Germinal center (tissue), 1 donor: ENCODE measurements at regions not wholly inside any gene's neighbourhood (a gene's known extent, or its start where the extent isn't known, plus 50 kb on each side); places are given as distances from the start of the nearest gene placed in this dataset.
A peak's percentile ranks its signal among the peaks of the same experiment; 100 is the strongest.

Experiments
- DNase-seq: peaks from one replicate; pipeline ENCODE4 v3.0.0; 2012; ENCODE audit warnings: mixed read lengths, low spot score

DNA sequence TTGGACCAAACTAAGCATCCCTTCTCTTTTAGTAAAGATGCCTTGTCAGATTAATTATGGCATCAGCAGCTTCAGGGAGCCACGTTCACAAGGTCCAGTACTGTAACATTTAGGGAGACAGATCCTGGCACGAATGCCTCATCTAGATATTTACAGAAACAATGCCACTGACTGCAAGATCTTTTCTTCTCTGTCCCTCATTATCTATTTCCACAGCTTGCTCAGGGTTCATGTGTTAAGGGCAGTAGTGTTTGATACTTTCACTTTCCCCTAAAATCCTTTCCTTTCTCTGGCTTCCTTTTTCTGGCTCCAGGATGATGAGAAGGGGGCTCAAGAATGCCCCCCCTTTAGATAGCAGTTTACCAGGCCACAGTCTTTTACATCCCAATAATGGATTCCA lies 393.9 kb downstream of the BCL11A start:
- DNase-seq, result no peak

GRCh38 chr2:60158262-60158661 lies 395.2 kb downstream of the BCL11A start:
- no peak for DNase-seq

DNA sequence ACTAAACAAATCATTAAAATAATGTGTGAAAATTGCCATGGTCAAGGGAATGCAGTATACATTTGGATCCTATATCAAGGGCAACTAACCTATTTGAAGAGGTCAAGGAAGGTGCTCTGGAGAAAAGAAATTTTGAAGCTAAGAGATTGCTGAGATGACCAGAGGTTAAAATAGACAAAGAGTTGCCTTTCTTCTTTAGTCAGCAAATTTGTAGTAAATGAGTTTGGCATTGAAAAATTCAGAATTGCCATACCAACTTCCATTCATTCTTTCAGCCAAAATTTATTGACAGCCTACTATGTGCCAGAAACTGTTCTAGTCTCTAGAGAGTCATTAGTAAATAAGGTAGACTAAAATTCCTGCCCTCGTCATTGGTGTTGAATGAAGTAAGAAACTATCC lies 396.2 kb downstream of the BCL11A start:
- DNase-seq, result no peak

DNA sequence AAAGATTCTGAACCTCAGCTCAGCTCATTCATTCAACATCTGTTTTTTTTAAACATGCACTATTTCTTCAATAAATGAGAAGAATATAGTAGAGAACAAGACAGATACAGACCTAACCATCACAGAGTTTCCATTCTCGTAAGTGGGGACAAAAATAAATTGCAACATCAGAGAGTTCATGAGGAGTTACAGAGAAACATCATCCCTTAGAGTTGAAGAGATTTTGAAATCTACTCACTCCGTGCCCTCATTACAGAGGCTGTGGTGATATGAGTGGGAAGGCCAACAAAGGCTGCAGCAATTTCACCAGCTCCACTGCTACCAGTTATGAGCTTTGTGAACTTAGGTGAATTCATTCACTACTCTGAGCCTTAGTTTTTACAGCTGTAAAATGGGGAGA lies 399.3 kb downstream of the BCL11A start:
- no peak for DNase-seq

- DNase-seq, result peak; percentile 26
Measured at GRCh38 chr2:60152226-60152833, 401.1 kb downstream of the BCL11A start.

- no peak for DNase-seq
Measured at GRCh38 chr2:60149176-60149575, 404.3 kb downstream of the BCL11A start.

GRCh38 chr2:60148716-60149115 lies 404.7 kb downstream of the BCL11A start:
- DNase-seq, result no peak

GRCh38 chr2:60140185-60140584 lies 413.3 kb downstream of the BCL11A start:
- no peak for DNase-seq

GRCh38 chr2:60136913-60137312 lies 416.5 kb downstream of the BCL11A start:
- no peak for DNase-seq

GRCh38 chr2:60127191-60127590 lies 426.3 kb downstream of the BCL11A start:
- DNase-seq, result no peak

DNA sequence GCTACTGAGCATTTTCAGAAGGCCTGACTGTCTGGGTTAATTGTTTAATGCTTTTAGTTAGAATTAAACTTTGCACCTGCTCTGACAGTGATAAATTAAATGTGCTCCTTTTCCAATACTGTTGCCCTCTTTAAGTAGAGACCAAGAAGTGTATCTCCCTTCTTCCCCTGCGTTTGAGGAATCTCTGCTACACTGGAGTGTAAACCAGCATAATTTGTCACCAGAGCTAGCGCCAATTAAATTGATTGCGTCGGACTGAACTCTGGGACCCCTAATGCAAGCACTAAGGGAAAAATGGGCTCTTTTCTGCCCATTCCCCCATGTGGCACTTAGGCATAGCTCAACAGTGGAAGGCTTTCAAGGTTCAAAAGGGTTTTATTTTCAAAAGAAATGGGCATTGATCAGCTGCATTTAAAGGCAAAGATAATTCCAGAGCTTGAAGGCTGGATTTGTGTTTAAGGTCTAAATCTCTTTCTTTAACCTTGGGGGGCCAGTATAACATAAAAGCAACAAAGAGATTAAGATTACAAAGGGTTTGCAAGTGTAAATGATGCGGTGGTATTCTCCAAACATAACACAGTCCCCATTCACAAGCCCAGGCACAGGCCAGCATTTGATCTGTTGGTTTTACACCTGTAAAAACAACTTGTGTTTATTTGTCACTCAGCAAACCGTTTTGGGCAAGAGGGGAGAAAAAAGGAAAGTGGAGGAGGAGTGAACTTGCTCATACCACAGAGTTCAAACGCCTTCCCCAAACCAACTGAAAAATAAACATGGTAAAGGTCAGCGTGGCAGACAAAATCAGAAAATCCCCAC lies 427.6 kb downstream of the BCL11A start:
- no peak for DNase-seq

GRCh38 chr2:60119778-60120177 lies 433.7 kb downstream of the BCL11A start:
- no peak for DNase-seq

GRCh38 chr2:60118917-60119316 lies 434.5 kb downstream of the BCL11A start:
- DNase-seq, result no peak

GRCh38 chr2:60118061-60118460 lies 435.4 kb downstream of the BCL11A start:
- no peak for DNase-seq

GRCh38 chr2:60116161-60116875 lies 437.1 kb downstream of the BCL11A start:
- DNase-seq, result no peak

GRCh38 chr2:60109744-60110143 lies 443.7 kb downstream of the BCL11A start:
- no peak for DNase-seq

GRCh38 chr2:60106836-60107529 lies 446.5 kb downstream of the BCL11A start:
- DNase-seq, result no peak

- no peak for DNase-seq
Measured at GRCh38 chr2:60105906-60106305, 447.5 kb downstream of the BCL11A start.

- DNase-seq, result peak; percentile 9
Measured at GRCh38 chr2:60104514-60105505, 448.6 kb downstream of the BCL11A start.

DNA sequence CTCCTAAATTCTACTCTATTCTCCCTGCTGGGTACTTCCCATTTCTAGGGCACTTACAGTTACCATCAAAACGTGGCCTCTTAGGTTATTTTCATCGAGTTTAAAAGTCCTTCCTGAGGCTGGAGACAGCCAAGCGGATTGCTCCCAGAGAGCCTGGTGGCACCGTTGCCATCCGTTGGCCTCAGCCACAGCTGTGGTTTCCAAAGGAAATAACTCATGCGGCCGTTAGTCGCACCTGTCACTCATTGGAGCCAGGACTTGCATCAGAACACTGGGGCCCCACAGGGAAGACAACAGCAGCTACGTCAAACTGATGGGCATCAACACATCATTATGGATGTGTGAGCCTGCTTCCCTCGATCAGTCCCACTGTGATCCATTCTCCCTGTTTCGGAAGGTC lies 453.4 kb downstream of the BCL11A start:
- no peak for DNase-seq

DNA sequence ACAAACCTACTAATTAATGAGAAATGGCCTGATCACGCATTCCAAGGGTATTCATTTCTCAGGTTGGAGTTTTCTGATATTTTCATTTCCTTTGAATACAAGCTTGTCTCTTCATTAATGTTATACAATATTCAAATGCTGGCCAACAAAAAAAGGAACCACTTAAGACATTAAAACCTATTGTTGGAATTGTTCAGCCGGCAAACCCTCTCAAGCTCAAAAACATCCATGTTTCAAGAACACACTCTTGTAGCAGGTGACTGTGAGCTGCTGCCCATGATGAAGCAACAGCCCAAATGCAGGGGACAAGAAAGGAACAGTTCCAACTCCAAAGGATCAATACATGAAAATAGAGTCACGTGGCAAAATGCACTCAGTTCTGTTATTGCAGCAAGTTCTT lies 454.5 kb downstream of the BCL11A start:
- DNase-seq, result no peak
